ENCODE measurements at regions not wholly inside any gene's neighbourhood (a gene's known extent, or its start where the extent isn't known, plus 50 kb on each side); places are given as distances from the start of the nearest gene placed in this dataset.

DNA sequence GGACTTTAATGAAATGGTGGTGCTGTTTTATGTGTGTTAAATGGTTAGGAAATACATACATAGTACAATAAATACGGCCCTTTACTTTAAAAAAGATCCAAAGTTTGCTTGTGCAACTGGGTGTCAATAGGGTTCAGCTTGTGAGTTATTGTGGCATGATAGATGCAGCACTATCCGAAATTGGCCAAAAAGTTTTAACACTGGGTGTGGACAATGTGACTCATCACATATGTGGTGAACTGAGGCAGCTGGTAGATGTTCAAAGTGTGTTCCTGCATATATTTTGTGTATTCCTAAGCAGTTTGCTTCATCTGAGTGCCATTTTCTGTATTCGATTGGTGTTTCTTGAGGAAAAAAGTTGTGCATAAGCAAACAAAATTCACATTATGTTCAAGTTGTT lies 473.1 kb downstream of the KIF20B start:
- TF ChIP-seq, protein P1, sequence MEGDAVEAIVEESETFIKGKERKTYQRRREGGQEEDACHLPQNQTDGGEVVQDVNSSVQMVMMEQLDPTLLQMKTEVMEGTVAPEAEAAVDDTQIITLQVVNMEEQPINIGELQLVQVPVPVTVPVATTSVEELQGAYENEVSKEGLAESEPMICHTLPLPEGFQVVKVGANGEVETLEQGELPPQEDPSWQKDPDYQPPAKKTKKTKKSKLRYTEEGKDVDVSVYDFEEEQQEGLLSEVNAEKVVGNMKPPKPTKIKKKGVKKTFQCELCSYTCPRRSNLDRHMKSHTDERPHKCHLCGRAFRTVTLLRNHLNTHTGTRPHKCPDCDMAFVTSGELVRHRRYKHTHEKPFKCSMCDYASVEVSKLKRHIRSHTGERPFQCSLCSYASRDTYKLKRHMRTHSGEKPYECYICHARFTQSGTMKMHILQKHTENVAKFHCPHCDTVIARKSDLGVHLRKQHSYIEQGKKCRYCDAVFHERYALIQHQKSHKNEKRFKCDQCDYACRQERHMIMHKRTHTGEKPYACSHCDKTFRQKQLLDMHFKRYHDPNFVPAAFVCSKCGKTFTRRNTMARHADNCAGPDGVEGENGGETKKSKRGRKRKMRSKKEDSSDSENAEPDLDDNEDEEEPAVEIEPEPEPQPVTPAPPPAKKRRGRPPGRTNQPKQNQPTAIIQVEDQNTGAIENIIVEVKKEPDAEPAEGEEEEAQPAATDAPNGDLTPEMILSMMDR (optimal IDR thresholded peaks at IDR 0.05 in 1 of 3, IDR thresholded peaks at IDR 0.05 in 1 of 3, conservative IDR thresholded peaks at IDR 0.05 in 1 of 3; ENCODE audit: extremely low read depth in 1 of 3, insufficient read depth in 2 of 3, low read length in 3 of 3), result no peak
- no peak for TF ChIP-seq EZH2 (IDR thresholded peaks at IDR 0.05; ENCODE audit: low read length)
